HG03175 (cell line): ENCODE measurements at regions not wholly inside any gene's neighbourhood (a gene's known extent, or its start where the extent isn't known, plus 50 kb on each side); places are given as distances from the start of the nearest gene placed in this dataset.

ENCODE experiments used
- ATAC-seq: cut with Tn5 transposase; IDR thresholded peaks from one replicate; pipeline ENCODE4 v1.9.1; 2021; ENCODE audit warnings: mild to moderate bottlenecking, moderate library complexity; ENCODE audit not compliant: unreplicated experiment

GRCh38 chr3:144362126-144362525, 390.5 kb downstream of the DIPK2A start:
- no peak for ATAC-seq

DNA sequence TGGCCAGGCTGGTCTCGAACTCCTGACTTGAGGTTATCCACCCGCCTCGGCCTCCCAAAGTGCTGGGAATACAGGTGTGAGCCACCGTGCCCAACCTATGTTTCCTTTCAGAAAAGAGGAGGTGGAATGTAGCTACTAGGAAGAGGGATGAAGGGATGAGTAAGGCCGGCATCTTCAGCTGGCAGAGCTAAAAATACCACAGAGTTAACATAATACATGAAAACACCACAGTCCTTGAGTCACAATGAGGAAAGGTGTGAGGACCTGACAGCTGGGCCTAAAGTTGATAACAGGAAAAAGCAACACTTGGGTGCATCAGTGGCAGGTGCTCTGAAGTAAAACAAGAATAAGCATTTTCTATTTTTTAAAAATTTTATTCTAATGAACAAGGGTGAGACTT, 392.2 kb downstream of the DIPK2A start:
- ATAC-seq: no peak

GRCh38 chr3:144364737-144365136, 393.1 kb downstream of the DIPK2A start:
- ATAC-seq: no peak

GRCh38 chr3:144369129-144369879, 397.7 kb downstream of the DIPK2A start:
- no peak for ATAC-seq

- ATAC-seq: no peak
Measured at GRCh38 chr3:144375088-144375487, 403.5 kb downstream of the DIPK2A start.

DNA sequence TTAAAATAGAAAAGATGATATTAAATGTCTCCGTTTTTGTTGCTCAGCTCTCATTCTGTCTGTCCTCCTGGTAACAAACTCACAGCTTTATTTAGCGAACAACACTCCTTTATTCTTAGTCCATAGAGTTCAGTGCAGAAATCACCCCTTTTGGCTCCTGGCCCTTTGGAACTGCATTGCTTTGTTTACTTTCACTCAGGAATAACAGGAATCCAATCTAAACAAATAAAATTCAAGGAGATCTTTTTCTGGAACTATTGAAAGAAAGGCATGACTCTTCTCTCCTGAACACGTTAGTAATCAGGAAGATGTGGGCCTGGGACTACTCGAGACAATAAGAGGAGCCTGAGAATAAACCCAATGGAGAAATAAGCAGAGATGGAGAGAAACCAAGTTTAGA, 409.2 kb downstream of the DIPK2A start:
- ATAC-seq: no peak

DNA sequence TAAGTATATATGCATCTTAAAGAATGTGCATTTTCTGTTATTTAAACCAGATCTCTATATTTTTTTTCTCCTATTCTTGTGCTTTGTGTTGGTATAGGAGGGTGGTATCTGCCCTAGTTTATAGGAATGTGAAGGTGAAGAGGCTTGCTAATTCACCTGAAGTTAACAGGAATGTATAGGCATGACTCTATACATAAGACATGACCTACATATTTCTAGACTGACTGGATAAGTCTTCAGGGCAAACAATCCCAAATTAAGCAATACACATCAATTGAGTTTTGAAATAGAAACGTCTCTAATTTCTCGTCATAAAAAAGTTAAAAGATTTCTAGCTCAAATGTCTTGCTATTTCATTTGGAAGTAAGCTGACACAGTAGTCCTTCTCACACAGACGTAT, 410.0 kb downstream of the DIPK2A start:
- ATAC-seq: no peak

DNA sequence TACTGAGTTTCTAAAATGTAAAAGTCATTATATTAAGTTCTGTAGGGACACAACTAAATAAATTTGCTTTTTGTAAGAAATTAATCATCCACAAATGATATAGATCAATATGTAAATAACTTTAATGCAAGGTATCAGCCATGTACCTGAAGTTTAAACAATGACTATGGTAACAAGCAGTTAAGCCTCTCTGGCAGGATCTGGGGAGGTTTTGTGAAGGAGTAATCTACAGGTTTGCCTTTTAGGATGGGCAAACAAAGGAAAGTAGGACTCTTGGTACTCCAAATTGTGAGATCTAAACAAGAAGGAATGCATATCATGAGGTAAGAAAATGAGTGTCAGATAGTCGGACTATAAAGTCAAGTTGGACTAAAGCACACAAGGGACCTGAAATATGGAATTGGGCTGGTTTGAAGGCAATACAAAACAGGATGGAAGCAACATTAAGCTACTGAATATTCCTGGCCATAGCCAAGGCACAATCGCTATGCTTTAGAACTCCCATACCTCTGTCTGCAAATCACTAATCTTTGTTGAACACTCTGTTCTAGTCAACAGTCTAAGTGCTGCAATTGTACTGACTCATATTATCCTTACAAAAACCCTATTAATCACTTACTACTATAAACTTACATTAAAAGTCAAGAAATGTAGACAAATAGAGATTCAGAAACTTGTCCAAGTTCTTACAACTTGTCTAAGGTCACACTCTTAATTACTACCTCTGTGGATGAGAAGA, 412.8 kb downstream of the DIPK2A start:
- ATAC-seq: no peak

DNA sequence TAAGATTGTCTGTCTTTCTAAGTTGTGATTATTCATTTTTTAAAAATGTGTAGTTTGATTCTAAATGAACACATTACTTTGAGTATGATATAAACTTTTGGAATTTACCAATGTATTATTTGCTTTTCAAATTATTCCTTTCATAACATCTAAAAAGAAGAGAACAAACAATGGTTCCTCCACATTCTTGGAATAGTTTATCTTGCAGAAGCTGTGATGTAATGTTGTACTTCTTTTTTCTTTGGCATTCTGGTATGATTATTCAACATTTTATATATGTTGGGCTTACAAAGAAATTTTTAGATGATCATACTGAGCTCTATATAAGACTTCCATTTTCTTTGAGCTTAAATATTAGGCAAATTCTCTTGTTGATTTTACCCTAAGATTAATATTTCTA, 419.2 kb downstream of the DIPK2A start:
- no peak for ATAC-seq

DNA sequence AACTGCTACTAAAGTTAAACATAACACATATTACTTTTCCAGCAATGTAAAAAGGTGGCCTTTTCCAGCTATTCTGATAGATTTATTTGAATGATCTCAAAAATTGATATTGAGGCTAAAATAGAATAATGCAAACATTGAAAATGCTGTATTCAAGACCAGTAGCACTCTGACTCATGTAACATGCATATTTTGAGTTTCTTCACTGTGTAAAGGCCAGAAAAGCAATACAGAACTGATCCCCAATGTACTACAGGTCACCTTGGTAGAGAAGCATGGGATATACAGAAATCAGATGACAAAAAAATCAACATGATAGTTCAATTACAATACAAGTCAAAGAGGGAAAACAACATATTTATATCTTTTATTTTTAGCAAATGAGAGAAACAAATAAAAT, 419.6 kb downstream of the DIPK2A start:
- no peak for ATAC-seq

DNA sequence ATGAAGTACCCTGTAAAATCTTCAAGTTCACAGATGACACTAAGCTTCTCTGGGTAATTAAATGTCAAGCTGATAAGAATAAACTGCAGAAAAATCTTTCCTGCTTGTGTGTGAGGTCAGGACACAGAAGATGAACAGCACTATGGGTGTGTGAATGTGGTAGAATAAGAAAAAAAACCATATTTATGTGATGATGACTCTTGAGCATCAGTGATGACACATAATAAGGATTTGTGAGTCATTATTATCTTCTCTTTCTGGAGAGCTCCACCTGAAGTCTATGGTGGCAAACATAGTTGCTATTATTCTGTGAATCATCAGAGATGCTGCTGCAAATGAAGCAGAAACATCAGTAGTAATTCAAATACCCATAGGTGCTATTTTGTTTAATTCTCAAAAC, 422.4 kb downstream of the DIPK2A start:
- no peak for ATAC-seq

GRCh38 chr3:144402430-144402829, 430.8 kb downstream of the DIPK2A start:
- ATAC-seq: no peak

DNA sequence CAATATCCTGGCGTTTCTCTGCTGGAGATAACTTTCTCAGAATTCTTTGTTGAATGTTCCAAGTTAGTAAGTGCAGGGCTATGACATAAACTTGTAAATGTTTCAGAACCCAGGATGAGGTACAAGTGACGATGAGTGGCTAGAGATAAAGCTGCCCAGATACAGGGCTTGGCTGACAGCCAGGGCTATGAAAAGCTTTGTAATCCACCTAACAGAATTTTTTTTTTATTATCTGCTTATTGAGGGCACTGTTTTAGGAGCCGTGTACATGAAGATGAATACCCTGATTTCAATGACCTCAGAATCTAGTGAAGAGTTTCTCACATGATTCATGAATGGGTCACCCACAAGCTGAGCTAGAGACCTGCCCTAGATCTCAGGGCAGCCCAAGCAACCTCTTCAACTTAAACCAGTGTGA, 431.4 kb downstream of the DIPK2A start:
- ATAC-seq: no peak

- ATAC-seq: no peak
Measured at GRCh38 chr3:144407335-144407734, 435.7 kb downstream of the DIPK2A start.

DNA sequence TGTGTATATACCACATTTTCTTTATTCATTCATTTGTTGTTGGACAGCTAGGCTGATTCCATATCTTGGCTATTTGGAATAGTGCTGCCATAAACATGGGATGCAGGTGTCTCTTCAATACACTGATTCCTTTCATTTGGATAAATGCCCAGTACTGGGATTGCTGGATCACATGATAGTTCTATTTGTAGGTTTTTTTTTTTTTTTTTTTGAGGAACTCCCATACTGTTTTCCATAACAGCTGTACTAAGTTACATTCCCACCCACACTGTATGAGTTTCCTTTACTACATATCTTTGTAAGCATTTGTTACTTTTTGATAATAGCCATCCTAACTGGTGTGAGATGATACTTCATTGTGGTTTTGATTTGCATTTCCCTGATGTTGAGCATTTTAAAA, 437.7 kb downstream of the DIPK2A start:
- ATAC-seq: no peak

DNA sequence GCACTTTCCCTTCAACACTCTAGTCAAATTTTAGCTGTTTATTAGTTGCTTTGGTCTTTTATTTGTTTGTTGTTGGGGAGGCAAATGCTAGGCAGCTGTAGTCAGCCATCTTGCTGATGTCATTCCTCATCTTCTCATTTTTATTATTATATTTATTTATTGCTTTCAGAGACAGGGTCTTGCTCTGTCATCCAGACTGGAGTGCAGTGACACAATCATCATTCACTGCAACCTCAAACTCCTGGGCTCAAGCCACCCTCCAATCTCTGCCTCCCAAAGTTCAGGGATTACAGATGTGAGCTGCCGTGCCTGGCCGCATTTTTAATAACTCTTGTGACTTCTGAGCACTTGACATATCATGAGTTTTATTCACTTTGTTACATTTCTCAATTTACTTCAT, 441.4 kb downstream of the DIPK2A start:
- no peak for ATAC-seq

GRCh38 chr3:144415492-144415891, 443.9 kb downstream of the DIPK2A start:
- ATAC-seq: no peak

DNA sequence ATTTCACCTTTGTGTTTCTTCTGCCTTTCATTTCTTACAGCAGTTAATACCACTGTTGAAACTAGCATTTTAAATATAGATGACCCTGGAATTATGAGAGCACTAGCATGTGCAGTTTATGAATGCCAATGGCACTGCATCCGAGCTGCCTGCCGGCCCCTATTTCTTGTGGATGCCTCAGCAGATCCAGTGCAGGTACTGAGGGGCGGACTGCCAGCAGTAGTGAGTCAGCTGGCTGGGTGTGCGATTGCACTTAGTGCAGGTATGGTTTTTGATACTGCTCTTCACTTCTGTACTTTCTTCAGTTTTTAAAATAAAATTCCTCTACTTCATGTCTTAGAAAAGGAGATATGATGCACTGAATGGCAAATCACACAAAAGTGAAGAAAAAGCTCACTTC, 453.0 kb downstream of the DIPK2A start:
- no peak for ATAC-seq

DNA sequence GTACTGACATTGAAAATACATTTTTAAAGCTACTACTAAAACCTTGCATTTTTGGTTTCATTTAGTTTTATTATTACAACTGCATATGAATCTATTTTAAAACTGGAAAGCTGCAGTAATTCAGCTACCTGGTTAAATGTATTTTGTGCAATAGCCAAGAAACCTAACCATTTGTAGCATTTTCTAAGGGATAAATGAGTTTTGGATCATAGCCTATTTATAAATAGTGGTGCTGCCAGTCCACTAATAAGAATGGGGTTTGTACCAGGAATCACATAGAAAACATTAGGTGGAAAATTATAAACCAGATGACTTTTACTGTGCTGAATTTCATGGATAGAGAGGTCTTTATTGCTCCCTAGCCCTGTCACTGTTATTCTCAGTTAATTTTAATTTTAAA, 454.7 kb downstream of the DIPK2A start:
- no peak for ATAC-seq

DNA sequence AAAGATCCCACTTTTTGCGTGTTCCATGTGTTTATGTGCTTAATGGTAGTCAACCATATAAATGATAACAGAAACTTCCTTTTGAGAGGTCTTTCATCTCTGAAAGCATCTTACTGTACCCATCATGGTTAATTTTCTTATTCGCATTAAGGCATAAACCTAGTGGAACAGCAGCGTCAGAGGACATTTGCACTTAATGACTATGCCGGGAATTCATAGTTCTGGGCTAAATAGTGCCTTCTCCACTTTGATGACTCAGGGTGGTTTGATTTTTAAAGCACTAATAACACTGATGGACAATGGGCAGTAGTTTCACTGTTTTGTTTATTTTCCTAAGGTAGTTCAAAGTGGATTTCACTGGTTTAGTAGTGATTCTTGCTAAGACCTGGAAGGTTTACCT, 455.3 kb downstream of the DIPK2A start:
- no peak for ATAC-seq

DNA sequence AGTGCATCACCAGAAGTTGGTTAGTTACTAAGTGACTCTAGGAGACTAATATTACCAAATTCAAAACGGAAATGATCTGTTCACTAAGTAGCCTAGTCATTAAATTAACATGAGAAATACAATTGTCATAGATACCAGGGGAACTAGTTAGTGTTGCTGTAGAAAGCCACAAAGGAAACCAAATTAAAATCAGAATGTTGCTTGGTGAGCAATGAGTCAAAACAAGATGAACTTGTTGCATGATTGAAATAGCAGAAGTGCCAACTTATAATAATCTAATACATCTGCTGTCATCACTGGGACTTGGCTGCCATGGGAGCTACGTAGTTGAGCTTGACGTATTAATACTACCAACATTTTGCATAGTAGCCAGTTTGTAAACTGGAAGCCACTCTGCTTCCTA, 458.1 kb downstream of the DIPK2A start:
- peak; percentile 78 for ATAC-seq

- peak; percentile 29 for ATAC-seq
Measured at GRCh38 chr3:144431134-144431533, 459.5 kb downstream of the DIPK2A start.

DNA sequence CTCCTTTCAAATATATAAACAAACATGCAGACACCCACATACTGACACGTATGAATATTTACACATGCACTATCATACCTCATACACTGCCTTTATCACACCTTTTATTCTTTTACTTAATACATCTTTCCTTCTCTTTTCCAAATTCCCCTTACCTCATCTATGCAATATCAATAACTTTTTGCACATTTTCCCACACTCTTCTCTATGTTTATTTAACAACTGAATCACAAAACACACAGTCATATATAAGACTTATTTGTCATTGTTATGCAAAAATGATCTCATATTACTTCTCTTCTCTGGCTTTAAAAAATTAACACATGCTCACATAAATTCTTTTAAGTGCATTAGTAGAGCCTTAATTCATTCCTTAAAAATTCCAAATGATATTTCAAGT, 461.4 kb downstream of the DIPK2A start:
- no peak for ATAC-seq
